ENCODE measurements at regions not wholly inside any gene's neighbourhood (a gene's known extent, or its start where the extent isn't known, plus 50 kb on each side); places are given as distances from the start of the nearest gene placed in this dataset.

DNA sequence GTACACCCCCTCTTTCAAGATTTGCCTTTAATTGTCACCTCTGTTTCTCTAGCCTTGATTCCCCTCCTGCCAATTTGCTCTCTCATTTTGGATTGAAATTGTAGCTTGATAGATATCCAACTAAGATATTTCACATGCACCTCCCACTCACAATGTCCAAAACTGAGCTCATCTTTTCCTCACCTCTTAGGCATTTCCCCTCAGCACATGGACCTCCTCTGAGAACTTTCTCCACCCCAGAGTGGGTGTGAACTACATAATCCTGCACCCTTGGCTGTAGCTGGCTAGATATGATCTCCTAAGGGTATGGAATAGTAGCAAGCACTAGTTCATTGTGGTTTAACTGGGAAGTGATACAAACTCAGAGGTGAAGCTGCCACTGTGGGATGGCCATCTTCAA, 91.5 kb upstream of the SESN3 start:
- Histone ChIP-seq H3K27me3 (ENCODE audit: insufficient read depth in 3 of 3, low read length in 2 of 3) (no peaks in the 10 kb centered on the region), H3K4me3 (no peak overlapping the region), H3K36me3 (ENCODE audit: insufficient read depth in 1 of 2, low read depth in 1 of 2) (no peaks in the 10 kb centered on the region), H3K4me1 (no peaks in the 10 kb centered on the region), H3K9me3 (no peaks in the 10 kb centered on the region), H3K27ac (no peak overlapping the region)
- no peak for ATAC-seq
- DNase-seq, result no peak
- TF ChIP-seq, protein P1, sequence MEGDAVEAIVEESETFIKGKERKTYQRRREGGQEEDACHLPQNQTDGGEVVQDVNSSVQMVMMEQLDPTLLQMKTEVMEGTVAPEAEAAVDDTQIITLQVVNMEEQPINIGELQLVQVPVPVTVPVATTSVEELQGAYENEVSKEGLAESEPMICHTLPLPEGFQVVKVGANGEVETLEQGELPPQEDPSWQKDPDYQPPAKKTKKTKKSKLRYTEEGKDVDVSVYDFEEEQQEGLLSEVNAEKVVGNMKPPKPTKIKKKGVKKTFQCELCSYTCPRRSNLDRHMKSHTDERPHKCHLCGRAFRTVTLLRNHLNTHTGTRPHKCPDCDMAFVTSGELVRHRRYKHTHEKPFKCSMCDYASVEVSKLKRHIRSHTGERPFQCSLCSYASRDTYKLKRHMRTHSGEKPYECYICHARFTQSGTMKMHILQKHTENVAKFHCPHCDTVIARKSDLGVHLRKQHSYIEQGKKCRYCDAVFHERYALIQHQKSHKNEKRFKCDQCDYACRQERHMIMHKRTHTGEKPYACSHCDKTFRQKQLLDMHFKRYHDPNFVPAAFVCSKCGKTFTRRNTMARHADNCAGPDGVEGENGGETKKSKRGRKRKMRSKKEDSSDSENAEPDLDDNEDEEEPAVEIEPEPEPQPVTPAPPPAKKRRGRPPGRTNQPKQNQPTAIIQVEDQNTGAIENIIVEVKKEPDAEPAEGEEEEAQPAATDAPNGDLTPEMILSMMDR (IDR thresholded peaks at IDR 0.05), result no peak
- intact Hi-C loops (cut with DNase I), result no loop called here

- no peaks in the 10 kb centered on the region for H3K4me1 ChIP-seq
- H3K9me3 ChIP-seq, result no peaks in the 10 kb centered on the region
- ATAC-seq (no peak), DNase-seq (no peak)
- H3K27ac ChIP-seq, result no peak overlapping the region
- TF ChIP-seq, protein P1 (IDR thresholded peaks at IDR 0.05), result no peak
- no peak overlapping the region for H3K4me3 ChIP-seq
- intact Hi-C loops (cut with DNase I), result no loop called here
- no peaks in the 10 kb centered on the region for H3K27me3 ChIP-seq (ENCODE audit: insufficient read depth in 3 of 3, low read length in 2 of 3)
- H3K36me3 ChIP-seq (ENCODE audit: insufficient read depth in 1 of 2, low read depth in 1 of 2), result no peaks in the 10 kb centered on the region
These were observed 87.5 kb upstream of the SESN3 start for GRCh38 chr11:95318498-95318897.

DNA sequence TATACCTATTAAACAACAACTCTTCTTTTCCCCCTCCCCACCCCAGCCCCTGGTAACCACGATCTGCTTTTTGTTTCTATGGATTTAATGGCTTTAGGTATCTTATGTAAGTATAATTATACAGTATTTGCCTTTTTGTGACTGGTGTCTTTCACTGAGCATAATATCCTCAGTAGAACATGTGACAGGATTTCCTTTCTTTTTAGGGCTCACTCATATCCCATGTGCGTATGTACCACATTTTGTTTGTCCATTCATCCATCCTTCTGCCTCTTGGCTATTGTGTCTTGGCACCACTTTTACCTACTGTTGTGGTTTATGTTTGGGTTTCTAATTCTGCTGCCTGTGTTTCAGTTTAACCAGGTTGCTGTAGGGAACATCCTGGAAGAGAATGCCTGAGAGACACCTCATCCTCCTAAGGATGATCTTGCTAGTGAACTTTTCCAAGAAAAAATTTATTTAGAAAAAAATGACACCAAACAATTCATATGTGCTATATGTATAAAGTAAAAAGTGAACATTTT, 77.6 kb upstream of the SESN3 start:
- H3K27me3 ChIP-seq (ENCODE audit: insufficient read depth in 3 of 3, low read length in 2 of 3), result no peaks in the 10 kb centered on the region
- H3K4me1 ChIP-seq, result no peaks in the 10 kb centered on the region
- H3K4me3 ChIP-seq, result no peak overlapping the region
- WGBS, 3 donors, result 85 to 97% (median 90%) methylated on average over 2 of the region's 2 CpGs
- intact Hi-C loops (cut with DNase I), result no loop called here
- DNase-seq (no peak), ATAC-seq (no peak)
- no peaks in the 10 kb centered on the region for H3K9me3 ChIP-seq
- no peaks in the 10 kb centered on the region for H3K36me3 ChIP-seq (ENCODE audit: insufficient read depth in 1 of 2, low read depth in 1 of 2)
- H3K27ac ChIP-seq, result no peak overlapping the region
- TF ChIP-seq, protein P1 (IDR thresholded peaks at IDR 0.05), result no peak

- DNase-seq (no peak), ATAC-seq (no peak)
- TF ChIP-seq, protein P1 (IDR thresholded peaks at IDR 0.05), result no peak
- H3K9me3 ChIP-seq, result no peaks in the 10 kb centered on the region
- H3K27ac ChIP-seq, result no peak overlapping the region
- no peak overlapping the region for H3K4me3 ChIP-seq
- intact Hi-C loops (cut with DNase I), result no loop called here
- WGBS, 3 donors, result 26 to 67% (median 67%) methylated on average over 1 of the region's 1 CpG
- H3K36me3 ChIP-seq (ENCODE audit: insufficient read depth in 1 of 2, low read depth in 1 of 2), result no peaks in the 10 kb centered on the region
- no peaks in the 10 kb centered on the region for H3K4me1 ChIP-seq
- no peaks in the 10 kb centered on the region for H3K27me3 ChIP-seq (ENCODE audit: insufficient read depth in 3 of 3, low read length in 2 of 3)
These were observed 76.3 kb upstream of the SESN3 start for GRCh38 chr11:95307286-95307685.

- 93 to 95% (median 95%) methylated on average over 1 of the region's 1 CpG for WGBS, 3 donors
- H3K4me1 ChIP-seq, result no peaks in the 10 kb centered on the region
- ATAC-seq (no peak), DNase-seq (no peak)
- intact Hi-C loops (cut with DNase I), result no loop called here
- H3K36me3 ChIP-seq (ENCODE audit: insufficient read depth in 1 of 2, low read depth in 1 of 2), result no peaks in the 10 kb centered on the region
- H3K27me3 ChIP-seq (ENCODE audit: insufficient read depth in 3 of 3, low read length in 2 of 3), result no peaks in the 10 kb centered on the region
- H3K27ac ChIP-seq, result no peak overlapping the region
- no peak overlapping the region for H3K4me3 ChIP-seq
- no peaks in the 10 kb centered on the region for H3K9me3 ChIP-seq
- TF ChIP-seq, protein P1 (IDR thresholded peaks at IDR 0.05), result no peak
These were observed 75.8 kb upstream of the SESN3 start for GRCh38 chr11:95306801-95307200.
